CD4-positive, alpha-beta T cell (primary cell): ENCODE measurements at regions not wholly inside any gene's neighbourhood (a gene's known extent, or its start where the extent isn't known, plus 50 kb on each side); places are given as distances from the start of the nearest gene placed in this dataset.

Experiments
- ATAC-seq: fragments of 200-7000 bp; cut with Tn5 transposase; one replicate; pipeline ENCODE4 v1.10.0; 2022; ENCODE audit warnings: mild to moderate bottlenecking; ENCODE audit not compliant: poor library complexity
- CTCF ChIA-PET: fragments of 350-600 bp; sonication (Branson Sonifier 250); formaldehyde crosslinking; loops from one replicate; lab custom pipeline; 2021; ENCODE audit warnings: antibody characterized with exemption, inconsistent platforms; lab: Charles Lee
- POLR2A ChIA-PET: fragments of 350-600 bp; sonication (Branson Sonifier 250); formaldehyde crosslinking; loops from one replicate; lab custom pipeline; 2021; ENCODE audit warnings: antibody characterized with exemption, inconsistent platforms; lab: Charles Lee
- DNase-seq, 14 experiments: peaks; one replicate each; pipeline ENCODE4 v3.0.0-alpha.2; 2013 to 2020; ENCODE audit warnings: mixed read lengths in 2 of 14
- H3K27ac ChIP-seq, 2 donors: one replicate each; pipeline versions ENCODE4 v1.5.1 to v1.7.0; 2013; ENCODE audit warnings: low read length in 2 of 2, low read depth in 1 of 2, mild to moderate bottlenecking in 1 of 2
- H3K27me3 ChIP-seq, 2 experiments: 1 replicate in 1 of 2; 2 replicates in 1 of 2; pipeline versions ENCODE4 v1.6.1 to v1.7.0; 2013; ENCODE audit warnings: low read length in 2 of 2, control low read depth in 1 of 2, mild to moderate bottlenecking in 1 of 2, moderate library complexity in 1 of 2; ENCODE audit not compliant: insufficient read depth in 2 of 2, control insufficient read depth in 1 of 2
- H3K36me3 ChIP-seq: one replicate; pipeline ENCODE4 v1.6.1; 2013; ENCODE audit warnings: low read length, control low read depth; ENCODE audit not compliant: insufficient read depth
- H3K4me1 ChIP-seq: one replicate; pipeline ENCODE4 v1.6.1; 2013; ENCODE audit warnings: low read length, control low read depth; ENCODE audit not compliant: insufficient read depth
- H3K4me3 ChIP-seq: one replicate; pipeline ENCODE4 v1.5.1; 2013; ENCODE audit warnings: mild to moderate bottlenecking, low read length, moderate library complexity
- H3K9me3 ChIP-seq, 2 experiments: 1 replicate in 1 of 2; 2 replicates in 1 of 2; pipeline versions ENCODE4 v1.6.1 to v1.7.0; 2013; ENCODE audit warnings: low read length in 2 of 2, mild to moderate bottlenecking in 2 of 2, control low read depth in 1 of 2, moderate library complexity in 1 of 2; ENCODE audit not compliant: control insufficient read depth in 1 of 2, insufficient read depth in 1 of 2
- H3K27ac Mint-ChIP-seq: one replicate; pipeline ENCODE4 v1.8.0; 2020; ENCODE audit warnings: mixed read lengths
- H3K27me3 Mint-ChIP-seq: one replicate; pipeline ENCODE4 v1.8.0; 2021; ENCODE audit warnings: mixed read lengths
- H3K36me3 Mint-ChIP-seq: one replicate; pipeline ENCODE4 v1.8.0; 2021; ENCODE audit warnings: low read depth, mixed read lengths
- H3K4me1 Mint-ChIP-seq: one replicate; pipeline ENCODE4 v1.8.0; 2021; ENCODE audit warnings: low read depth, mixed read lengths
- H3K4me3 Mint-ChIP-seq: one replicate; pipeline ENCODE4 v1.8.0; 2020; ENCODE audit warnings: mild to moderate bottlenecking, mixed read lengths
- H3K9me3 Mint-ChIP-seq: one replicate; pipeline ENCODE4 v1.8.0; 2020; ENCODE audit warnings: mixed read lengths
- CTCF ChIP-seq: fragments of 200-600 bp; IDR thresholded peaks from one replicate; pipeline ENCODE4 v1.8.0; 2022; ENCODE audit warnings: antibody characterized with exemption, mild to moderate bottlenecking
- intact Hi-C, 2 experiments: fragments of 100-400 bp; cut with DNase I in 1 of 2; cut with micrococcal nuclease in 1 of 2; formaldehyde crosslinking; loops; one replicate each; pipeline versions ENCODE4 v1.15.1 to v1.9.0; 2023 to 2025; cut with DNase I, micrococcal nuclease

GRCh38 chr5:167736992-167737391 is 554.5 kb upstream of the WWC1 start:
- H3K9me3 Mint-ChIP-seq = no peaks in the 10 kb centered on the region
- no peak for TF ChIP-seq CTCF
- H3K4me1 Mint-ChIP-seq = no peaks in the 10 kb centered on the region
- H3K27ac Mint-ChIP-seq = no peak overlapping the region
- no peaks in the 10 kb centered on the region for H3K4me1 ChIP-seq
- H3K27me3 Mint-ChIP-seq = peaks cover 5% of the 10 kb centered on the region
- ATAC-seq (no peak), DNase-seq (no peak)
- H3K9me3 ChIP-seq = peaks cover 0 to 3% of the 10 kb centered on the region in 2 experiments
- ChIA-PET POLR2A (no interaction called here), CTCF (interaction anchor here (0.8 kb wide), 1 partner anchor 18 kb away, joined by 3 read pairs; no protein-coding TSS in a partner anchor)
- no peaks in the 10 kb centered on the region for H3K27me3 ChIP-seq
- no peak overlapping the region for H3K27ac ChIP-seq
- H3K36me3 ChIP-seq = no peaks in the 10 kb centered on the region
- no peaks in the 10 kb centered on the region for H3K36me3 Mint-ChIP-seq
- H3K4me3 Mint-ChIP-seq = no peak overlapping the region
- no peak overlapping the region for H3K4me3 ChIP-seq
- intact Hi-C loops = no loop called here

GRCh38 chr5:167743695-167744464 is 547.6 kb upstream of the WWC1 start:
- Mint-ChIP-seq H3K4me1 (no peaks in the 10 kb centered on the region), H3K27me3 (no peaks in the 10 kb centered on the region), H3K9me3 (no peaks in the 10 kb centered on the region), H3K36me3 (no peaks in the 10 kb centered on the region), H3K4me3 (no peak overlapping the region), H3K27ac (no peak overlapping the region)
- Histone ChIP-seq H3K4me1 (no peaks in the 10 kb centered on the region), H3K9me3 (no peaks in the 10 kb centered on the region), H3K27ac (no peak overlapping the region), H3K27me3 (no peaks in the 10 kb centered on the region), H3K4me3 (no peak overlapping the region), H3K36me3 (no peaks in the 10 kb centered on the region)
- CTCF ChIA-PET = no interaction called here
- POLR2A ChIA-PET = no interaction called here
- no peak for DNase-seq
- no peak for ATAC-seq
- intact Hi-C loops = no loop called here
- no peak for TF ChIP-seq CTCF

GRCh38 chr5:167745868-167746267 is 545.6 kb upstream of the WWC1 start:
- no peaks in the 10 kb centered on the region for H3K36me3 Mint-ChIP-seq
- TF ChIP-seq CTCF = no peak
- DNase-seq (no peak), ATAC-seq (no peak)
- no peaks in the 10 kb centered on the region for H3K9me3 Mint-ChIP-seq
- no peaks in the 10 kb centered on the region for H3K27me3 ChIP-seq
- no peaks in the 10 kb centered on the region for H3K9me3 ChIP-seq
- no peaks in the 10 kb centered on the region for H3K4me1 Mint-ChIP-seq
- POLR2A ChIA-PET = no interaction called here
- no peak overlapping the region for H3K4me3 Mint-ChIP-seq
- H3K27ac Mint-ChIP-seq = no peak overlapping the region
- no peaks in the 10 kb centered on the region for H3K4me1 ChIP-seq
- no peak overlapping the region for H3K4me3 ChIP-seq
- H3K27ac ChIP-seq = no peak overlapping the region
- intact Hi-C loops = no loop called here
- H3K27me3 Mint-ChIP-seq = no peaks in the 10 kb centered on the region
- CTCF ChIA-PET = interaction anchor here (0.6 kb wide), 1 partner anchor 111 kb away, joined by 4 read pairs; no protein-coding TSS in a partner anchor
- no peaks in the 10 kb centered on the region for H3K36me3 ChIP-seq
